ENCODE measurements at regions not wholly inside any gene's neighbourhood (a gene's known extent, or its start where the extent isn't known, plus 50 kb on each side); places are given as distances from the start of the nearest gene placed in this dataset.

GRCh38 chrX:806586-806985 lies 176.0 kb downstream of the SHOX start:
- DNase-seq (ENCODE audit: low read depth in 2 of 2, low spot score in 1 of 2) = no peak

- no peak for DNase-seq (ENCODE audit: low read depth in 2 of 2, low spot score in 1 of 2)
Observed at GRCh38 chrX:805988-806387, 175.4 kb downstream of the SHOX start.

- no peak for DNase-seq (ENCODE audit: low read depth in 2 of 2, low spot score in 1 of 2)
Observed at GRCh38 chrX:805103-805670, 174.6 kb downstream of the SHOX start.

GRCh38 chrX:802846-803245 lies 172.3 kb downstream of the SHOX start:
- DNase-seq (ENCODE audit: low read depth in 2 of 2, low spot score in 1 of 2) = no peak

- no peak for DNase-seq (ENCODE audit: low read depth in 2 of 2, low spot score in 1 of 2)
Observed at GRCh38 chrX:799808-800207, 169.2 kb downstream of the SHOX start.

- no peak for DNase-seq (ENCODE audit: low read depth in 2 of 2, low spot score in 1 of 2)
Observed at GRCh38 chrX:794311-794710, 163.7 kb downstream of the SHOX start.

- no peak for DNase-seq (ENCODE audit: low read depth in 2 of 2, low spot score in 1 of 2)
Observed at GRCh38 chrX:793216-793770, 162.7 kb downstream of the SHOX start.

- no peak for DNase-seq (ENCODE audit: low read depth in 2 of 2, low spot score in 1 of 2)
Observed at GRCh38 chrX:791479-792034, 161.0 kb downstream of the SHOX start.

- no peak for DNase-seq (ENCODE audit: low read depth in 2 of 2, low spot score in 1 of 2)
Observed at GRCh38 chrX:790783-791360, 160.3 kb downstream of the SHOX start.

- DNase-seq (ENCODE audit: low read depth in 2 of 2, low spot score in 1 of 2) = no peak
Observed at GRCh38 chrX:790041-790506, 159.5 kb downstream of the SHOX start.

- no peak for DNase-seq (ENCODE audit: low read depth in 2 of 2, low spot score in 1 of 2)
Observed at GRCh38 chrX:789096-789495, 158.5 kb downstream of the SHOX start.

GRCh38 chrX:786441-786881 lies 155.9 kb downstream of the SHOX start:
- DNase-seq (ENCODE audit: low read depth in 2 of 2, low spot score in 1 of 2) = no peak

- no peak for DNase-seq (ENCODE audit: low read depth in 2 of 2, low spot score in 1 of 2)
Observed at GRCh38 chrX:784829-785228, 154.2 kb downstream of the SHOX start.

- DNase-seq (ENCODE audit: low read depth in 2 of 2, low spot score in 1 of 2) = no peak
Observed at GRCh38 chrX:781224-782204, 150.9 kb downstream of the SHOX start.

- DNase-seq (ENCODE audit: low read depth in 2 of 2, low spot score in 1 of 2) = no peak
Observed at GRCh38 chrX:776529-777230, 146.1 kb downstream of the SHOX start.

- DNase-seq (ENCODE audit: low read depth in 2 of 2, low spot score in 1 of 2) = no peak
Observed at GRCh38 chrX:776061-776460, 145.5 kb downstream of the SHOX start.

- no peak for DNase-seq (ENCODE audit: low read depth in 2 of 2, low spot score in 1 of 2)
Observed at GRCh38 chrX:774536-774935, 143.9 kb downstream of the SHOX start.

- DNase-seq (ENCODE audit: low read depth in 2 of 2, low spot score in 1 of 2) = no peak
Observed at GRCh38 chrX:773292-774025, 142.9 kb downstream of the SHOX start.

- DNase-seq (ENCODE audit: low read depth in 2 of 2, low spot score in 1 of 2) = no peak
Observed at GRCh38 chrX:771536-771935, 140.9 kb downstream of the SHOX start.

- no peak for DNase-seq (ENCODE audit: low read depth in 2 of 2, low spot score in 1 of 2)
Observed at GRCh38 chrX:769796-770195, 139.2 kb downstream of the SHOX start.

All from stimulated activated CD8-positive, alpha-beta memory T cell treated with anti-CD3 and anti-CD28 coated beads, Interleukin-4, amount 100 ng/mL, for 4 hours (primary cell).